ENCODE measurements at regions not wholly inside any gene's neighbourhood (a gene's known extent, or its start where the extent isn't known, plus 50 kb on each side); places are given as distances from the start of the nearest gene placed in this dataset.

GRCh38 chr11:70627219-70627618, 228.9 kb downstream of the CTTN start:
- no peak for DNase-seq (ENCODE audit: low spot score)
- no peak for TF ChIP-seq CTCF (IDR thresholded peaks at IDR 0.05)
- no peak for ATAC-seq (ENCODE audit: low FRiP score)

DNA sequence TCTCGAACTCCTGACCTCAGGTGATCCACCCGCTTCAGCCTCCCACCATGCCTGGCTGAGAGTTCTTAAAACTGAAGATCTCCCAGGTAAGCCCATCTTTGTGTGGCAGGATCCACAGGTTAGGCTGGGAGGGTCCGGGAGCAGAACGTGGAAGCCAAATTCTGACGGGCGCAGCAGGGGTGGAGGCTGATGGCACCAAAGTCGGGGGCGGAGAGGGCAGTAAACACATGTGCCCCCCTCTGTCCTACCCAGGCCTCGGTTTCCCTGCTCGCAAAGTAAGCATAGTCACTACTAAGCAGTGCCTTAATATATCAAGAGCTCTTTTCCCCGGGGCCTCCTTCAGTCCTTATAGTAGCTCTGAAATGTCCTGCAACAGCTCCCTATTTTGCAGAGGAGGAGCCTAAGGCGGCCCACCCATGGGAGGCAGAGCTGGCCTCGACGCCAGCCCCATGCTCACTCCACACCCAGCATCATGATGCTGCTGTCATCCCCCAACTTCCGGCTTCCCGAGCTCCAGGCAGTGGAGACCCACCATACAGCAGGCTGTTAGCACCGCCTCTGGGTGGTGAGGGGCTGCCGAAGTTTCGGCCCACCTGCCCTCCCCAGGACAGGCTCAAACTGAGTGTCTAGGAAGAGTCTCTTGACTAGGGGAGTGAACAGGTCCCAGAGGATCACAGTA, 230.0 kb downstream of the CTTN start:
- ATAC-seq (ENCODE audit: low FRiP score): no peak
- no peak for DNase-seq (ENCODE audit: low spot score)
- TF ChIP-seq CTCF (IDR thresholded peaks at IDR 0.05): no peak

GRCh38 chr11:70628855-70629844, 230.8 kb downstream of the CTTN start:
- DNase-seq (ENCODE audit: low spot score) (no peak), ATAC-seq (ENCODE audit: low FRiP score) (no peak)
- no peak for TF ChIP-seq CTCF (IDR thresholded peaks at IDR 0.05)

DNA sequence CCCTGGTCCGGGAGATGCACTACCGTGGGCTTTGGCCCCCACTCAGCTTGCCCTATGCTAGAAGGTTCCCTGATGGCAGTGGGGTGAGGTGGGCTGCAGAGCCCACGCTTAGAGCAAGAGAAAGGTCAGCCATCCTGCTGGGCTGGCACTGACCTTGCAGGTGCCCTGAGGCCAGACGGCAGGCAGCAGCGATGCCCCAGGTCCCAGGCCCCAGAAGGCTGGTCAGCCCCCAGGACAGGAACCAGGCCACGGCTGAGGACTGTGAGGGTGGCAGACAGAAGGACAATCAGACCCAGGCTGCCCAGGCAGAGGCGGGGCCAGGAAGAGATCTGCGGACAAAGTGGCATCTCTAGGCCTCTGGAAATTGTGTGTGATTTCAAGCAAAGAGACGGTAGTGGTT, 231.7 kb downstream of the CTTN start:
- no peak for TF ChIP-seq CTCF (IDR thresholded peaks at IDR 0.05)
- DNase-seq (ENCODE audit: low spot score) (no peak), ATAC-seq (ENCODE audit: low FRiP score) (no peak)

- TF ChIP-seq CTCF (IDR thresholded peaks at IDR 0.05): no peak
- no peak for DNase-seq (ENCODE audit: low spot score)
- ATAC-seq (ENCODE audit: low FRiP score): no peak
Observed at GRCh38 chr11:70630816-70631623, 232.7 kb downstream of the CTTN start.

DNA sequence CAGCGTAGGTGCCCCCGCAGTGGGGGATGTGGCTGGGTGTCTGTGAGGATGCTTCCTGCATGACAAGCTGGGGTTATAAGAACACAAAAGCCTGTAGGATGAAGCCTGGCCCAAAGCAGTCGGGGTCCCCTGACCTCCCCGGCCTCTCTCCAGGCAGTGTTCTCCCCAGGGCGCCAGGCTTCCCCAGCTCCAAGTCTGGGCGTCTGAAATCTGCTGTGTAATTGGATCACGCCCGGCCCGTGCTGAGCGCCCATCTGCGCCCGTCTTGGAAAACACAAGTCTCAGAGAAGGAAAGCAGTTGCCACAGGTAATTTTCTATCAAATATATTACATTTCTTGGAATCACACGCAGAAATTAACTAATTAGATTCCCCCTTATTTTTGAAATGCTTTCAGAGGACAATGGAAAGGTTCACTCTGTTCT, 233.3 kb downstream of the CTTN start:
- no peak for ATAC-seq (ENCODE audit: low FRiP score)
- TF ChIP-seq CTCF (IDR thresholded peaks at IDR 0.05): no peak
- no peak for DNase-seq (ENCODE audit: low spot score)

All from omental fat pad (tissue), 3 donors.